CD4-positive, alpha-beta T cell treated with Interleukin-15 for 4 hours (primary cell): ENCODE measurements at regions not wholly inside any gene's neighbourhood (a gene's known extent, or its start where the extent isn't known, plus 50 kb on each side); places are given as distances from the start of the nearest gene placed in this dataset.

Experiments
- DNase-seq: peaks from one replicate; pipeline ENCODE4 v3.0.0-alpha.2; 2020; ENCODE audit warnings: low spot score

DNA sequence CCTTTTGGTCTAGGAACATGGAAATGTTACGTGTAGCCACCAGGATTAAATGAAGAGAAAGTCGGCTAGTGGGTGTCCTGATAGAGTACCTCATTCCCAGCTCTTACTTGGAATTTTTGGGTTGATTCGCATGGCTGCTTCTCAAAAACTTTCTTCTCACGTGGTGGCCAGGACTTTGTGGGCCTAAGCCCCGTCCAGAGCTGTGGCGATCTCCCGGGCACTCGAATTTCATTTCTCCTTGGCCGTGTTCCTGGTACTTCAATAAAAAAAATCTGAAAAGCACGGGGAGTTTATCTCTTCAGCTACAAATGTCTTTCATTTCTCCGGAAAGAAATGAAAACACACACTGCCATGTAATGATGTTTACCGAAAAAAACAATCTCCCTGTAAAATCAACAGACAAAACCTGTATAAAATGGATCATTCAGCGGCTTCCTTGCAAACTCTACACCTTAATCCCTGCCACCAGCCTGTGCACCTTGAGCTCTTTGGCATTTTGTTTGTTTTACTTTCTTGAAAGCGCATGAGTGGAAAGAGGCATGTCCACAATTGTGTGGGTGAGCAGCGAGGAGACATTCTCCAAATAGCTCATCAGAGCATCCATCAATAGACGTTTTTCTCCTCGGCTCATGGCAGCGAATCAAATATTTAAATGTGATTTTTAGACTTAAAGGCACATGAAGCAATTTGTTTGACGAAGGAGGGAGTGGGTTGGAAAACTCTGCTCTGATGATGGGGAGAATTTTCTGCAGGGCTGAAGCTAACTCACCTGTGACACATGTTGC lies 173.1 kb downstream of the TFAP2C start:
- no peak for DNase-seq

DNA sequence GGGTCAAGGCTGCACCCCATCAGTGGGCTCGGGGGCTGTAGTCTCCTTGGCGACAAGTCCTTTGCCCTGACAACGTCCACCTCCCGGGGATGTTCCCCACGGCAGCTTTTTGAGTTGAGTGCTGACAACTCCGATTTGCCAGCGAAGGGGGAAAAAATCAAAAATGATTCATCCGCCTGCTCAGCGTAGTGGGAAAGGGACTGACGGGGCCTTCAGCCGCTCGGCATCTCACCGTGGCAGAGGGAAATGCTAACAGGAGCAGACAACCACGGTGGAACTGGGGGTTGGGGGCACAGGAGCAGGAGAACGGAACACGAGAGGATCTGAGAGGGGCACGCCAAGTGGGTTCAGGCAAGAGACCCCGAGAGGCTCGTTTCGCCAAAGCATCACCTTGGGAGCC lies 173.7 kb downstream of the TFAP2C start:
- DNase-seq = no peak

DNA sequence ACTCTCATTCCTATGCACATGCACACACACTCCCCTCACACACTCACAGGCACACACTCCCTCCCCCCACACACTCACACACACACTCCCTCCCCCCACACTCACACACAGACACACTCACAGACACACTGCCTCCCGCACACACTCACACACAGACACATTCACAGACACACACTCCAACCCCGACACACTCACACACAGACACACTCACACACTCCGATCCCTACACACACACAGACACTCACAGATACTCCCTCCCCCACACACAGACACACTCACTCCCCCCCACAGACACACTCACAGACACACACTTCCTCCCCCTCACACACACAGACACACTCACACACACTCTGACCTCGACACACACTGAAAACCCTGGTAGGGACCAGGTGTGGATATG lies 176.2 kb downstream of the TFAP2C start:
- no peak for DNase-seq

DNA sequence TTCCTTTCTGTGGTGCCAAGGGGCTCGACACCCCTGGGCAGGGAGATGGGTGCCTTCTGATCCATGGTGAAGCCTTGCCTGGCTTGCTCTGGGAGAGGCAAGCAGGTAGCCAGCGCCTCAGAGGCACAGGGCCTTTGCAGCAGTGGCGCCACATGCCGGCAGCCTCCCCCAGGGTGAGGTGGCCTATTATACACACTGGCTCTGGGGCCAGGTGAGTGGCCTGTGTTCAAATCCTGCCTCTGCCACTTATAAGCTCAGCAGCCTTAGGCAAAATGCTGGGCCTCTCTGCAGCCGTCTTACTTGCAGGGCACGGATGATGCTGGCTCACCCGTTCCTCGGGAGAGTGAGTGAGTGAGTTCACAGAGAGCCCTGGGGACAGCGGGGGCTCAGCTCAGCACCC lies 176.9 kb downstream of the TFAP2C start:
- no peak for DNase-seq

DNA sequence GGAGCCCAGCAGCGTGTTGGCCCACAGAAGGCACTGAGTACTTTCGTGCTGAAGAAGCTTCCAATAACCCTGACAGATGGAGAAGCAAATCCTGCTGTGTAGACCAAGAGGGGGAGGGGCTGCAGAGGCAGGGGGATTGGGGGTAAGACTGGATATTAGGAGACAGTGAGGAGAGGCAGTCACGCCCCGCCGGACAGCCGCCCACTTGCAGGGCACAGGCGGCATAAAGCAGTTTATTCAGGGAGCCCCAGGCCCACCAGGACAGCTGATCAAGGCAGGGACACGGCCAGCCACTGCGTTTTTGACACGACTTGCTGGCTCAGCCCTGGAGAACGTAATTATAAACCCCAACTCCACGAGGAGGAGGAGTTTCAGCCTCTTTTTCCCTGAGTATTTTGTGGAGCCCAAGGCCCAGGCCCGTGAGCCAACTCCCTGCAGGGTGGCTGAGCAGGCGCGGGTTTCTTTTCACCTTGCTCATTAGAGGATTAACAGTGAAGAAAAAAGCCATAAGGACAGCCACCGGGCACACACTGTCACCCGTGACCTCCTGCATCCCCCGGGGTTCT lies 177.9 kb downstream of the TFAP2C start:
- no peak for DNase-seq

DNA sequence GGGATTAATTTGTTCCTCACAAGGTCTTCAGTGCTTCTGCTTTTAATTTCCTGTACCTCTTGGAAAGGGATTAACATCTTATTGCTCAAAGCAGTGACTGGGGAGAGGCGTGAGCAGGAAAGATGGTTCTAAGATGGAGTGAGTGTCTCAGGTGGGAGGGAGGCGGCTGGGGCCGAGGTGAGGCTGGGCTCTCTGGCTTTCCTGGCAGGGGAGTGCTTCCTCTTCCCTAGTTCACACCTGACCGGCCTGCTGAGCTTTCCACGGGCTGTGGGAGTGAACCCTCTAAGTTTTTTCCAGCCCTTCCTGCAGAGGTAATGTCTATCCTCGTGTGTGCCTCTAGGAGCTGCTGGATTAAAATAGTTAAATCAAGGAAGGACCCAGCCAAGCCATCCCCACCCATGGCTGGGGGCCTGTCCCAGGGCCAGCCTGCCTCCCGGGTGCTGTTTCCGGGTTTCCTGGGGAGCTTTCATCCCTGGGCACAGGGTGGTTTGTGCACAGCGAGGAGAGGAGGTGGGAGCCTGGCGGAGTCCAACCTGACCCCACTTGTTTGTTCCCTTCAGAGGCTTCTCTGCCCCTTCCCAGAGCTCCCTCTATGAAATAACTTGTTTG lies 179.1 kb downstream of the TFAP2C start:
- DNase-seq = no peak

DNA sequence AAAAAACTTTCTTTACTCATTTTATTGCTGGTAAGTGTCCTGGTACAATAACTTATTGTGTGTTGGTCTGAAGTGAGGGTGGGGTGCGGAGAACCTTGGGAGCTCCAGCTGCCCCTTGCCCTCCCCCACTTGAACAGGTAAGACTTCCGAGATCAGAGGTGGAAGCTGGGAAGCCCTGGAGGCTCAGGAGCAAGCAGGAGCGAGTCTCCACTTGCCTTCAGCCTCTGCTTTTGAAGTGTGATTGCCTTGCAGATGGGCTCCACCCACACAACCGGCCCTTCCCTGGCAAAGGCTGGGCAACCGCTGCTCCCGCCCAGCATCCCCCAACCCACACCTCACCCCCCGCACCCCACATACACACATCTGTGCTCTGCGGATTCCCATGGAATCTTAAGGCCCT lies 179.6 kb downstream of the TFAP2C start:
- DNase-seq = no peak

DNA sequence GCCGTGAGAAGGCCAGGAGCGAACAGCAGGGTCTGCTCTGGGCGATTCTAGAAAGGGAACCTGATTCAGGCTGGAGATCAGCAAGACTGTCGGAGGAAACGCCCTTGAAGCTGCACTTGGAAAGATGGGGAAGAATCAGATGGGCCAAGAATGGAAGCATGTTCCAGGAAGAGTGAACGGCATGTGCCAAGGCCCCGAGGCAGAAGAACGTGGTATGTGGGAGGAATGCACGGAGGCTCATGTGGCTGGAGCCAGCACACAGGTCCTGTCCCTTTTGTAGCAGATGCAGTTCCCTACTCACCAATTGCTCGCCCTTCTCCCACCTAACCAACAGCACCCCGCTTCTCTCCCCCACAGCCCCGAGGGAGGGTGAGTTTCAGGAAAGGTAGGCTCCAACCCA lies 180.6 kb downstream of the TFAP2C start:
- DNase-seq = no peak

DNA sequence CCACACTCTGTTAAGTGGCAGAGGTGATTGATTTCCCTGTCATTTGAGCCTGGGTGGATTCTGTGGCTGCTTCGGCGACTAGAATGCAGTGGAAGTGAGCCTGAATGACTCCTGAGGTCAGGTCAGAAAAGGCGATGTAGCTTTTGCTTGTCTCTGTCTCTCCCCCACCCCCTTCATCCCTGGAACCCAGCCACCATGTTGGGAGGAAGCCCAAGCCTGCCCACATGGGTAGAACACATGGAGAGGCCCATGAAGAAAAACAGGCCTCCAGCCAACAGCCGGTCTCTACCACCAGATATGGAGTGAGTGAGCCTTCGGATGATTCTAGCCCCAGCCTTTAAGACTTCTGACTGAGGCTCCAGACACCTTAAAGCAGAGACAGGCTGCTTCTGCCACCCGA lies 181.0 kb downstream of the TFAP2C start:
- DNase-seq = no peak

DNA sequence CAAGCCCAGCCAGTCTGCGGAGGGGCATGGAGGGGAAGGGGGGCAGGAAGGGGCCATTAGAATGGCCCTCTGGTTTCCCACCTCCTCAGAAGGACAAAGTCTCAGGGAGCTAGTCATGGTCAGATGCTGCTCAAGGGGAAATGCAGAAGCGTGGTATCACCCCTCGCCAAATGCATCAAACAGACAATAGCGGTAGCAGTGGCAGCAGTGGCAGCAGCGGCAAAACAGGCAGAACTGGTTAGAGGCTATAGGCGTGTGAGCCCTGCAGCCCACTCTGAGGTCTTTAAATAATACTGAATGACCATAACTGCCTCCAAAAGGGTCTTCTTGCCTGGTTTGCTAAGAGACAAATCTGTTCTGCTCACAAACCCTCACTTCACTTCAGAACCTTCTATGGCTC lies 186.7 kb downstream of the TFAP2C start:
- no peak for DNase-seq

DNA sequence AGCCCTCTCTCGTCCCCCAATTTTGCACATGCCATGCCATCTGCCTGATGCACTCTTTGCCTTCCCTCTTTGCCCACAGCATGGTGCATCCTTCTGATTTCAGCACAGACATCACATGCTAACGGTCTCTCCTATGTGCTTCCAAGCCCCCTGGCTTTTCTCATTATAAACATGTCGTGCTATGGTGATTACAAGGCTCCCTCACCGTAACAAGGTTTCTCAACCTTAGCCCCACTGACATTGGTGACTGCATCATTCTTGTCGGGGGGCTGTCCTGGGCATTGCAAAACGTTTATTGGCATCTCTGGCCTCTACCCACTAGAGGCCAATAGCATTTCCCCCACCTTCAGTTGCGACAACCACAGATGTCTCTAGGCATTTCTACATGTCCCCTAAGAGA lies 187.2 kb downstream of the TFAP2C start:
- DNase-seq = no peak

DNA sequence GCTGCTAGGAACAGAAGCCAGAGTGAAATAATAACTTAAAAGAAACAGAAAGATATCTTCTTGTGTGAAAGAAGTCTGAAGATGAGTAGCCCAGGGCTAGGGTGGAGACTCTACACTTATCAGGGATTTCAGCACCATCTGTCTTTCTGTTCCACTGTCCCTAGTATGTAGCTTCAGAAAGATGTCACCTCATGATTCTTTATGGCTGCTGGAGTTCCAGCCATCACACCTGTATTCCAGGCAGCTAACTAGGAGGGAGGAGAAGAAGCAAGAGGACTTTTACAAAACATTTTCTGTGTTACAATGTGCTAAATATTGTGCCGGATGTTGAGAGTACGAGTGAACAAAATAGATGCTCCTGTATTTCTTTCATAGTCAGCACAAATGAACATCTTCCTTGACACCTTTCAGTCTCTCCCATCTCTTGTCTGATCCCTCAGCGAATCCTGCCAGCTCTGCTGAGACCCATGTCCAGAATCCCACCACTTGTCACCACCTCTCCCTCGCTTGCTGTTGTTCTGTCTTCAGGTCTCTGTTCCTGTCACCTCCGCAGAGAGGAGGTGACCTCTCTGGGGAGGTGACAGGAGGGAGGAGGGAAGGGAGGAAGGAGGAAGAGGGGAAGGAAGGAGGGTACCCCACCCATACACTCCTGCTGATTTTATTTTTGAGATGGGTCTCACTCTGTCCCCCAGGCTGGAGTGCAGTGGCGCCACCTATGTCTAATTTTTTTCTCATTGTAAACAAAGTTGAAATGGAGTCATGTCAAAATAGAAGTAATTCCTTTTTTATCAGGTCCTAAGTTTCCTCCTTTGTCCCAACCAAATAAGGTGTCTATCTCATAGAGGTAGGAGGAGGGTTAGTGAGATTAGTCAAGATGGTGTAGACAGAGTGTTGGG lies 188.9 kb downstream of the TFAP2C start:
- no peak for DNase-seq

DNA sequence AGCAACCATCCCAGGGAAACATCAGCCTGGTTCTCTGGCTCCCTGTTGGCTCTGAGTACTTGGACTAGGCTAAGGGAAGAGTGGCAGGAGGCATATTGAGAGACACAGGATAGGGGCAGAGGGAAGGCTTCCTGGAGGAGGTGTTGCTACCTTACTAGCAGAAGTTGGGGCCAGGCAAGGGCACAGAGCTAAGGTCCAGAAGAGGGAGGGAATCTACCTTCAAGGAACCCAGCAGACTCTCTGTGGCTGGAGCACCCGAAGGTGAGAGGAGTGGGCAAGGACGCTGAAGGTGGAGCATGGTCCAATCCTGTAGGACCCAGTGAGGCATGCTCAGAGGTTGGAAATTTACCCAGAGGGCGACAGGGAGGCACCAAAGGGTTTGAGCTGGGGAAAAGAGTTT lies 191.9 kb downstream of the TFAP2C start:
- no peak for DNase-seq

DNA sequence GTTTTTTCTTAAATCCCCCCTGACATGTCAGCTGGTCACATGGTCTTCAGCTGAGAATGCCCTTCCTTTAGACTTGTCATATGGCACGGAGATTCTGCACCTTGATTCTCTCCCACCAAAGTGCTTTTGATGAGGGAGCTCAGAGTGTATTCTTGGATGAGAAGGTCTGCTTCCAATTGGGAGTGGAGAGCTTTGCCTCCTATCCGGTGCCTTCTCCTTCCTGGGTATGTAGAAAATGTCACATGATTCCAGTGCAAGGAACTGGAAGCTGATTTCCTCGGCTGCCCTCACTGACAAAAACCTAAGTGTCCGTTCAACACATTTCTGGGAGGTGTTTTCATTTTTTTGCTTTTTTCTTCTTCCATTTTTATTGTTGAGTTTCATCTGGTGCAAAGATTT lies 197.2 kb downstream of the TFAP2C start:
- no peak for DNase-seq

DNA sequence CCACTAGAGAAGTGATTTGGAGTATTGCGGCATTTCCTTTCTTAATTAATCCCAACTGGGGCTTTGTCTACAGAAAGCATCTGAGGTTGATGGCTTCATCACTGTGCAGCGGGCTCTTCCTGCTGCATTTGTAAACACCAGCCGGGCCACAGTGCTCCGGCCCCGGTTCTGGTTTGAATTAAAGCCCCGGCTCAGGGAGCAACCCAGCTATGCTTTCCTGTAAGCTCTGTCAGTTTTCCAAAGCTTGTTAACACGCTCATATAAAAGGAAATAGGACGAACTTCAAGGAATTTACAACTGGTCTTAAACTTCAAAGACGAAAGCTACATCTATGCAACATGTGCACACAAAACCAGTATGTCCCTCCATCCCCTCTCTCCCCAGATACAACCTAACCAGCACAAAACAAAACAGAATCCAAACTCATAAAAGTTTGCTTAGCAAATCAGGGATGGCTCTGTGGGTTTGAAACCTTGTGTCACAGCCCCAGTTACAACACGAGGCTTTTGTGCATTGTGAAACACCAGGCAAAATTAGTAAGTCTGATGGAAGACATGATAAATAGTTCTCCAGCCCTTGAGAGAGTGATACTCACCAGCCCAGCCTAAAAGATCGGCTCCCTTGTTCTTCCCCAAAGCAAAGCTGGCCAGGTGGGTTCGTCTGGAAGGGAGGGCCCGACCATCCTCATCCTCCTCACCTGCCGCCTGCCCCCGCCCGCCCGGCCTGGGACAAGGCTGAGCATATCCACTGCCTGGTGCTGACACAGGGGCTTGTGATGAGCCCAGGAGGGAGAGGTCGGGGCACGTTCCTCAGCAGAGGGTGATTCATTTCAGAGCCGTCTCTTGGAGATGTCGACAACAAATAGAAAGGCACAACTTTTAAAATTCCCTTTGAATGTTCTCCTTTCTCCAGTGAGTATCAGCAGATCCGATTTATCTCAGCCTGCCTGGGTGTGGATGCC lies 197.9 kb downstream of the TFAP2C start:
- DNase-seq = no peak

DNA sequence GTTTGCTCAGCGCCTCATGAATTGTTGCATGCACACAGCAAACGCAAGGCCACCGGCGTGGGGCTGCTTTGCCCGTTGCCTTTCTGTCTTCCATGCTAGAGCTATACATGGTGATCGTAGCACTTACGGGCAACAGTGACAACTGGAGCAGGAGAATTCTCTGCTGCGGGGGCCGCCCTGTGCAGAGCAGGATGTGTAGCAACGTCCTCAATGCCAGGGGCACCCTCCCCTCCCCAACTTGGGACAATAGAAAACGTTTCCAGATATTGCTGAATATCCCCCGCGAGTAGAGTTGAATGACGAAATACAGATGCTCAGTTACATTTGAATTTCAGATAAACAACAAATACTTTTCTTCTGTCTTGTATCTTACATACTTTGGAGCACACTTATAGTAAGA lies 198.7 kb downstream of the TFAP2C start:
- DNase-seq = no peak

DNA sequence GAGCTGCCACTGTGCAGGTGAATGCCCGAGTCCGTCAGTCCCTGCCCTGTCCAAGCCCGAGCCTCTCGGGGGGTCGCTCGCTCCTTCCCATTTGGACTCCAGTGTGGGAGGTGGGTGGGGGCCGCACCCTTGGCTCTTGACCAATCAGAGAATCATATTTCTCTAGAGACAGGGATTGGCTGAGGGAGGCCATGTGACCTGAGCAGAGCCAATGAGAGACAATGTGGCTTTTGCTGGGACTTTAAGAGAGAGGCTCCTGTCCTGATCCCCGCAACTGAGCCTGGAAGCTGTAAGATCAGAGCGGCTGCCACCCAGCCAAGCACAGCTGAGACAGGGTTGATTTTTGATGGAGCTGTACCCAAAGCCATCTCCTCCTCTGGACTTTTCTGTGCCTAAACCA lies 199.3 kb downstream of the TFAP2C start:
- DNase-seq = no peak

DNA sequence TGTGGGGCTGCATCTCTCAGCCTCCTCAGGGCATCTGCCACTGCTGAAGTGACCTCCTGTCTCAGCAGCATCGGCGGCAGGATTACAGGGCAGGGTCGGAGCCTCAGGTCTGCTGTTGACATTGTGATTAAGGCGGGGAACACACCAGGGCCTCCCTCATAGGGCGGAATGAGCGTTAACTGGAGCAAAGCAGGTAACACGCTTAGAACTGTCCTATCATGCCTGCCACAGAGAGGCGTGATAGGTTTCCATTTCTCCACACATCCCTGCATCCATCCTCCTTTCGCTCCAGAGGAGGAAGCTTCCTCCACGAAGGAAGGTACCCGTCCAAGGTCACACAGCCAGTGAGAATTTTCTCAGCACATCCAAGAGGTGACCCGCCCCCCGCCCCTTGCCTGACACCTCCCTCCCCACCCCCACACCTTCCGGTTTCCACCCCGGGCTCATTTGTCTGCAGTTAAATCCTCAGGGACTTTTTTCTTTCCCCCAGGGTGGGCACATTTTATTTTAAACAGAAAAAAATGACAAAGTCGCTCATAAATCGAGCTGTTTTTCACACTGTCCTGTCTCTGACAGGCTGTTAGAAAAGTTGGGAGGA lies 200.8 kb downstream of the TFAP2C start:
- no peak for DNase-seq

DNA sequence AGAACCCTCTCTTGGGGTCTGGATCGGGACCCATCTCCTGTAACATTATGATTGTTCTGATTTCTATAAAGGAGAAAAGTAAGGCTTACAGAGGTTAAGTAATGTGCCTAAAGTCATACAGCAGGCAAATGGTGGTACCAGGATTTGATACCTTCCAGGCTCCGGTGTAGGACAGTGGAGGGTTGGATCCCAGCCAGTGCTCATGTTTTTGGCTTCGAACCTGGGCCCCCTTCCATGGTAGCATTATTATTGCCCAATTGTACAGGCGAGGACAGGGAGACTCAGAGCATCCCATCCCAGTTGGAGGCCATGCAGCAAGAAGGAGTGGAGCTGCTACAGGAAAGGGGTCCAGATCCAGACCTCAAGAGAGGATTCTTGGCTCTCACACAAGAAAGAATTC lies 202.7 kb downstream of the TFAP2C start:
- no peak for DNase-seq

DNA sequence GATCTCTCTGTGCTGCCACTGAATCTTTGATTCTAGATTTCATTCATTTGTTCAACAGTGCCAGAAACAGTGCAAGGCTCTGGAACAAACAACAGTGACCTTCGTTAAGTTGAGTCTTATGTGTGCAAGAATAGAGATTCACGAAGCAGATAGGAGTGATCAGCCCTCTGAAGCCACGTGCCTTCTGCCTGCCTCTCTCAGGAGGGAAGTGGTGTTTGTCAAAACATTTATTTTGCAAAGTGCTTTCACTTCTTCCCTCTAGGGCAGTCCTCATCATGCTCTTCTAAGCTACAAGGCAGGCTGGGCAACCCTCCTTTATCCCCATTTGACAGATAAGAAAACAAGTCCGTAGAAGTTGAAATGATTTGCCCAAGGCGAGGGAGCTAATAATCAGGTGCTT lies 204.3 kb downstream of the TFAP2C start:
- DNase-seq = no peak
